ENCODE measurements at regions not wholly inside any gene's neighbourhood (a gene's known extent, or its start where the extent isn't known, plus 50 kb on each side); places are given as distances from the start of the nearest gene placed in this dataset.

DNA sequence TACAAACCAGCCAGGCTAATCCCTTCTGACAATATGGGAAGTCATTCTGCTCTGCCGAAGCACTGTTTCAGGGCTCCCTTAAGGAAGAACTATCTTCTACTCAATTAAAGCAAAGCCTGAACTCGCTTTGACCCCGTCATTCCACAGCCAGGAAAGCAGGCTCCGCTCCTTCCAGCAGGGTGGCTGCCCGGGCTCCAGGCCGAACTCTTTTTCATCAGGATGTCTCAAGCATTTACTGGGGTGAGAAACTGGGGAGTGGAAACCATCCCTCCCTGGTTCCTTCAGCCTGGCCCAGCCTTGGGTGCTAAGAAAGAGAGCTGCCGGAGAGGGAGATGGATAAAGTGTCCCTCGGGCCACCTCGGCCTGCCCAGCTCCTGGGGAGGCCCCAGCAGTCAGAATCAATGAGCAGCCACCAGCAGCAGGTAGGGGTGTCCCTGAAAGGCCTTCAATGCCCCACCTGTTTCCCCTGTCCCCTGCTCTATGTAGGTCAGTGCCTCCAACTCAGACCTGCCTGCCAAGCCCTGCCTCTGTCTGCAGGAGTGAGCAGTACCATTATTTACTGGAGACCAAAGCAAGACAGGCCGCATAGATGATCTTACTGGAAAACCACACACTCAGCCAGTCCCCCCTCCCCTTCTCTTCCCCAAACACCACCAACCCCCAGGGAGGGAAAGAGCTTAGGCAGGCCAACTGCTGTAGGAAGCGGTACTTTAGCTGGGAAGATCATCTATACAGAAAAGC, 225.6 kb upstream of the TLE3 start:
- H3K27me3 Mint-ChIP-seq (ENCODE audit: low read depth): no peaks in the 10 kb centered on the region
- H3K36me3 Mint-ChIP-seq: no peaks in the 10 kb centered on the region
- no peaks in the 10 kb centered on the region for H3K9me3 Mint-ChIP-seq
- TF ChIP-seq, protein P1, sequence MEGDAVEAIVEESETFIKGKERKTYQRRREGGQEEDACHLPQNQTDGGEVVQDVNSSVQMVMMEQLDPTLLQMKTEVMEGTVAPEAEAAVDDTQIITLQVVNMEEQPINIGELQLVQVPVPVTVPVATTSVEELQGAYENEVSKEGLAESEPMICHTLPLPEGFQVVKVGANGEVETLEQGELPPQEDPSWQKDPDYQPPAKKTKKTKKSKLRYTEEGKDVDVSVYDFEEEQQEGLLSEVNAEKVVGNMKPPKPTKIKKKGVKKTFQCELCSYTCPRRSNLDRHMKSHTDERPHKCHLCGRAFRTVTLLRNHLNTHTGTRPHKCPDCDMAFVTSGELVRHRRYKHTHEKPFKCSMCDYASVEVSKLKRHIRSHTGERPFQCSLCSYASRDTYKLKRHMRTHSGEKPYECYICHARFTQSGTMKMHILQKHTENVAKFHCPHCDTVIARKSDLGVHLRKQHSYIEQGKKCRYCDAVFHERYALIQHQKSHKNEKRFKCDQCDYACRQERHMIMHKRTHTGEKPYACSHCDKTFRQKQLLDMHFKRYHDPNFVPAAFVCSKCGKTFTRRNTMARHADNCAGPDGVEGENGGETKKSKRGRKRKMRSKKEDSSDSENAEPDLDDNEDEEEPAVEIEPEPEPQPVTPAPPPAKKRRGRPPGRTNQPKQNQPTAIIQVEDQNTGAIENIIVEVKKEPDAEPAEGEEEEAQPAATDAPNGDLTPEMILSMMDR (IDR thresholded peaks at IDR 0.05; ENCODE audit: unreplicated experiment): no peak
- peak in 1 of 2 experiments; percentile 64 for DNase-seq (ENCODE audit: low spot score in 2 of 2, unreplicated experiment in 2 of 2)
- peak overlapping the region; percentile 96 for H3K27ac Mint-ChIP-seq
- H3K4me1 Mint-ChIP-seq: peaks cover 87% of the 10 kb centered on the region
- H3K4me3 Mint-ChIP-seq: no peak overlapping the region

DNA sequence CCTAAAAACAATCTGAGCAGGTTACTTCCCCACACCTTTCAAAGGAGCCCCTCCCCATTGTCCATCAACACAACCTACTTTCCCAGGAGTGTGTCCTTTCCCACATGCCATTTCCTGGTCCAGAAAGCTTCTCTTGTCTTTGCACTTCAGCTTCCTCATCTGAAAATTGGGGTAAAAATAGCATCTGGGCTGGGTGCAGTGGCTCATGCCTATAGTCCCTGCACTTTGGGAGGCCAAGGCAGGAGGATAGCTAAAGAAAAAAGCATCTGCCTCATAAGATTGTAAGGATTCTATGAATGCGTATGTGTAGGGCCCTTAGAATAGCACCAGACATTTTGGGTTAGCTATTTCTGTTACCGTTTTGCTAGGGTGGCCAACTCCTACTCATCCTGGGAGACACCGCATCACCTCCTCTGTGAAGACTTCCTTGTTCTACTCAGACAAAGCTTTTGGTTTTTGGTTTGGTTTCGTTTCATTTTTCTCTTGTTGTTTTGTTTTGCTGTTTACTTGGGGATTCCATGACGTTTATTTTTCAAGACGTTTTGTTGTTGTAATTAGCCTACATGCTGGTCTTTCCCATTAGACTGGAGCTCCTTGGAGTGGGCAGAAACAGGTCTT, 224.4 kb upstream of the TLE3 start:
- H3K9me3 Mint-ChIP-seq: no peaks in the 10 kb centered on the region

DNA sequence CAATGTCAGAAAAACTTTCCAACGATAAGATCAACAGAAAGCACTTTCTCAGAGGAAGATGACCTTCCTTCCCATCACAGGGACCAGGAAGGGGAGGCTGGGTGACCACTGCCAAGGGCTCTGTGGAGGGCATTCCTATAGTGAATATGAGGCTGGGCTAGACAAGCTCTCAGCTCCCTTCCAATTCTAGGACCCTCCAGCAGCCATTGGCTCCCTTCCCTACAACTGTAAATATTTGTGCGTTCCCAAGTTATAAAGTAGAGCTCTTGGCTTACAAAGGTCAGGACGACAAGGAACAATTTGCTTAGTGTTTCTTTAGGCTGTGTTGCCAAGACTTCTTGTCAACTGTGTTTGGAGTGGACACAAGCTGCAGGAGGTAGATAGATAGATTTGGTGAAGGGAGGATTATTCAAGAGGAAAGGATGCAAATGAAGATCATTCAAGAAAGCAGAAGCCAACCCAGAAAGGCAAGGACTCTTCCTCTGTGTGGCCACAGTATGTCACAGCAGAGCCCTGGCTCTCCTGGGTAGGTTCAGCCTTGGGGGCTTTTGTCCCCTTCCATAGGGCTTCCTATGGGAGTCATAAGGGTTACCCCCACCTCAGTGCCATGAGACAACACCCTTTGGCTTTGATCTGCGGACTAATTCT, 223.6 kb upstream of the TLE3 start:
- H3K27me3 Mint-ChIP-seq (ENCODE audit: low read depth): no peaks in the 10 kb centered on the region
- no peak for DNase-seq (ENCODE audit: low spot score in 2 of 2, unreplicated experiment in 2 of 2)
- TF ChIP-seq, protein P1 (IDR thresholded peaks at IDR 0.05; ENCODE audit: unreplicated experiment): no peak
- no peak overlapping the region for H3K4me3 Mint-ChIP-seq
- no peaks in the 10 kb centered on the region for H3K36me3 Mint-ChIP-seq
- H3K9me3 Mint-ChIP-seq: no peaks in the 10 kb centered on the region
- H3K27ac Mint-ChIP-seq: peak overlapping the region; percentile 96
- H3K4me1 Mint-ChIP-seq: peaks cover 85% of the 10 kb centered on the region

More for the DNA sequence above, 224.4 kb upstream of the TLE3 start:
- no peak for DNase-seq (ENCODE audit: low spot score in 2 of 2, unreplicated experiment in 2 of 2)
- TF ChIP-seq, protein P1 (IDR thresholded peaks at IDR 0.05; ENCODE audit: unreplicated experiment): no peak
- Mint-ChIP-seq H3K27ac (peak overlapping the region; percentile 96), H3K27me3 (ENCODE audit: low read depth) (no peaks in the 10 kb centered on the region), H3K36me3 (no peaks in the 10 kb centered on the region), H3K4me1 (peaks cover 84% of the 10 kb centered on the region), H3K4me3 (no peak overlapping the region)

DNA sequence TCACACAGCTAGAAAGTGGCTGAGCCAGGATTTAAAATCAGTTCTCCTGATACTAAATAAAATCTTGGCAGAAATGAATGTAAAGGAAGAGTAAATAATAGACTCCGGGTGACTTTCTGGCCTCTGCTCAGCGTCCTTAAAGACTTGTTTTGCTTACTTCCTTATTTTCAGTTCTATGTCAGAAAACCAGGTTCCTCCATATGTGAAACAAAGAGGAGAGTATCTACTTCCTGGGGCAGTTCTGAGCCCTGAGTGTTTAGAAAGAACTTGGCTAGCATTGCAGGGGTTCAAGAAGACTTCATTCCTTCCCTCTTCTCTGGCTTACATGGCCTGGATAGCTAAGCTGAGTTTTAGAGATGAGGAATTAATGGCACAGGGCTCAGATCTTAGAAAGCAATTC, 222.8 kb upstream of the TLE3 start:
- H3K27me3 Mint-ChIP-seq (ENCODE audit: low read depth): no peaks in the 10 kb centered on the region
- peak overlapping the region; percentile 93 for H3K27ac Mint-ChIP-seq
- no peaks in the 10 kb centered on the region for H3K36me3 Mint-ChIP-seq
- TF ChIP-seq, protein P1 (IDR thresholded peaks at IDR 0.05; ENCODE audit: unreplicated experiment): no peak
- no peak for DNase-seq (ENCODE audit: low spot score in 2 of 2, unreplicated experiment in 2 of 2)
- H3K4me1 Mint-ChIP-seq: peaks cover 91% of the 10 kb centered on the region
- no peaks in the 10 kb centered on the region for H3K9me3 Mint-ChIP-seq
- H3K4me3 Mint-ChIP-seq: no peak overlapping the region

DNA sequence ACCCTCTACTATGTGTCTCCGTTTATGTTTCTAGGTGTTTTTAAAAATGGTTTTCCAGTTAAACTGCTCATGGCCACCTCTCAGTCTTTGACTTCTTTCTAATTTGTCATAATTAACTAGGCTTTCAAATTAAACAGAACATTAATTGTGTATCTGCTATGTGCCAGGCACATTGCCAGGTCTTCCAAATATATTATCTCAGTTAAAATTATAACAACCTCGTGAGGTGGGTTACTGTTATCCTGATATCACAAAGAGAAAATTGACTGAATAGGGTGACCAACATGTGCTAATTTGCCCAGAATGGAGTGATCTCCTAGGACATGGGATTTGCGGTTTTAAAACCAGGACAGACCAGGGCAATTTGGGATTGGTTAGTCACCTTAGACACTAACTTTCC, 222.4 kb upstream of the TLE3 start:
- Mint-ChIP-seq H3K4me1 (peaks cover 92% of the 10 kb centered on the region), H3K9me3 (no peaks in the 10 kb centered on the region), H3K27ac (peak overlapping the region; percentile 93), H3K27me3 (ENCODE audit: low read depth) (no peaks in the 10 kb centered on the region), H3K36me3 (no peaks in the 10 kb centered on the region), H3K4me3 (no peak overlapping the region)
- TF ChIP-seq, protein P1 (IDR thresholded peaks at IDR 0.05; ENCODE audit: unreplicated experiment): no peak
- no peak for DNase-seq (ENCODE audit: low spot score in 2 of 2, unreplicated experiment in 2 of 2)
